T-helper 2 cell treated with Interferon-gamma antibody and Interleukin-4, amounts not matched to agents 5 μg/mL and 100 μg/mL, for 36 hours (primary cell): ENCODE measurements at regions not wholly inside any gene's neighbourhood (a gene's known extent, or its start where the extent isn't known, plus 50 kb on each side); places are given as distances from the start of the nearest gene placed in this dataset.

ENCODE experiments used
- DNase-seq: peaks from one replicate; pipeline ENCODE4 v3.0.0; 2021; ENCODE audit warnings: low spot score
- H3K27ac Mint-ChIP-seq: one replicate; pipeline ENCODE4 v1.8.0; 2021; ENCODE audit warnings: mild to moderate bottlenecking, mixed read lengths
- H3K27me3 Mint-ChIP-seq: one replicate; pipeline ENCODE4 v1.8.0; 2021; ENCODE audit warnings: low read depth, mixed read lengths
- H3K36me3 Mint-ChIP-seq: one replicate; pipeline ENCODE4 v1.8.0; 2021; ENCODE audit warnings: low read depth, mixed read lengths
- H3K4me1 Mint-ChIP-seq: one replicate; pipeline ENCODE4 v1.8.0; 2021; ENCODE audit warnings: low read depth, mixed read lengths
- H3K4me3 Mint-ChIP-seq: one replicate; pipeline ENCODE4 v1.8.0; 2022; ENCODE audit warnings: mild to moderate bottlenecking, moderate library complexity, mixed read lengths
- H3K9me3 Mint-ChIP-seq: one replicate; pipeline ENCODE4 v1.8.0; 2021; ENCODE audit warnings: mixed read lengths

DNA sequence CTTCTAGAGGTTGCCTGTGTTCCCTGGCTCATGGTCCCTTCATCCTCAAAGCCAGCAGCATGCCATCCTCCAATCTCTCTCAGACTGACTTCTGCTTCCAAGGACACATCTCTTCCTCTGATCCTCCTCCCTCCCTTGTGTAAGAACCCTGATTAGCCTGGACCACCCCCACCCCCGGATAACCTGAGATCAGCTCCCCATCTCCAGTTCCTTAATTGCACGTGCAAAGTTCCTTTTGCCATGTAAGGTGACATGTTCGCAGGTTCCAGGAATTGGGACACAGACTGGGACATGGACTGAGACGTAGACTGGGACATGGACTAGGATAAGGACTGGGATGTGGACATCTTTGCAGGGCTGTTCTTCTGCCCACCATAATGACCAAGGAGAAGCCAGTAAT, 925.3 kb downstream of the TBC1D22A start:
- no peaks in the 10 kb centered on the region for H3K4me1 Mint-ChIP-seq
- H3K27me3 Mint-ChIP-seq: no peaks in the 10 kb centered on the region
- H3K9me3 Mint-ChIP-seq: peaks cover 12% of the 10 kb centered on the region
- no peak overlapping the region for H3K4me3 Mint-ChIP-seq
- no peak overlapping the region for H3K27ac Mint-ChIP-seq
- H3K36me3 Mint-ChIP-seq: no peaks in the 10 kb centered on the region
- DNase-seq: no peak

- no peaks in the 10 kb centered on the region for H3K27me3 Mint-ChIP-seq
- peaks cover 12% of the 10 kb centered on the region for H3K9me3 Mint-ChIP-seq
- H3K4me1 Mint-ChIP-seq: no peaks in the 10 kb centered on the region
- no peak overlapping the region for H3K4me3 Mint-ChIP-seq
- DNase-seq: no peak
- no peaks in the 10 kb centered on the region for H3K36me3 Mint-ChIP-seq
- no peak overlapping the region for H3K27ac Mint-ChIP-seq
Measured at GRCh38 chr22:47687346-47687655, 924.9 kb downstream of the TBC1D22A start.

DNA sequence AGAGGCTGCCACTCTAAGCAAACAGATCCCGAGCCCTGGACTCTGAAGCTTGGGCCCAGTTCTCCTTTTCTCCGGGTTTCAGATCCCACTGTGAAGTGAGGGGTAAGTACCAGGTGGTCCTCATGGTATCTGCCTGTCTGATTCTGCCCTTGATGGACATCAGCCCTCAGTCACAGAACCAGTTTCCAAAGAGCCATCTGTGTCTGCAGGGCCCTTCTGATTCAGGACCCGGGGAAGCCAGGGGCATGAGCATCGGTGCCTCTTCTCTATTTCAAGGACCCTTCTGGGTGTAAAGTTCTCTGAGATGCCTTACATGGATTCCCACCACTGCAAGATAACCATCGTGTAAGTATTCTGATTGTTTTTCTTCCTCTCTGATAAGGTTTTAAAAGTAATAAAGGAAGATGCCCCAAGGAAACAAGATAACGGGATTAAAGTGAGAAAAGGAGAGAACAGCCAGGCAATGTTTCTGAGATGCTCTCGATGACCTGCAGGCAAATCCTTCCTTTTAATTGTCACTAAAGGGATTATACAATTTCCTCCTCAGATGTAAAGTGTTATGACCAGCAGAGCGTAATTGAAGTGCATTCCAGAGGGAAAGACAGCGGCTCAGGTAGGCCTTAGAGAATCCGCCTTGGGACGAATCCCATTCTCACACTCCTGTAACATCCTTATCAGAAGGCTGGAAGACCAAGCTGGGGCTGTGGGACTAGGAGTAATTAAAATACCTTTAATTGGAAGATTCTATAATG, 924.3 kb downstream of the TBC1D22A start:
- no peaks in the 10 kb centered on the region for H3K27me3 Mint-ChIP-seq
- H3K27ac Mint-ChIP-seq: no peak overlapping the region
- peaks cover 12% of the 10 kb centered on the region for H3K9me3 Mint-ChIP-seq
- H3K4me3 Mint-ChIP-seq: no peak overlapping the region
- no peaks in the 10 kb centered on the region for H3K4me1 Mint-ChIP-seq
- DNase-seq: no peak
- no peaks in the 10 kb centered on the region for H3K36me3 Mint-ChIP-seq

- H3K36me3 Mint-ChIP-seq: no peaks in the 10 kb centered on the region
- no peak for DNase-seq
- no peaks in the 10 kb centered on the region for H3K27me3 Mint-ChIP-seq
- H3K4me1 Mint-ChIP-seq: no peaks in the 10 kb centered on the region
- no peak overlapping the region for H3K27ac Mint-ChIP-seq
- H3K9me3 Mint-ChIP-seq: peaks cover 27% of the 10 kb centered on the region
- no peak overlapping the region for H3K4me3 Mint-ChIP-seq
Measured at GRCh38 chr22:47681411-47682165, 919.1 kb downstream of the TBC1D22A start.

GRCh38 chr22:47678636-47679287, 916.3 kb downstream of the TBC1D22A start:
- H3K9me3 Mint-ChIP-seq: peaks cover 18% of the 10 kb centered on the region

GRCh38 chr22:47678048-47678447, 915.6 kb downstream of the TBC1D22A start:
- Mint-ChIP-seq H3K4me3 (no peak overlapping the region), H3K4me1 (no peaks in the 10 kb centered on the region), H3K27me3 (no peaks in the 10 kb centered on the region), H3K27ac (no peak overlapping the region), H3K36me3 (no peaks in the 10 kb centered on the region), H3K9me3 (peaks cover 15% of the 10 kb centered on the region)
- DNase-seq: no peak

More at GRCh38 chr22:47678636-47679287, 916.3 kb downstream of the TBC1D22A start:
- no peaks in the 10 kb centered on the region for H3K4me1 Mint-ChIP-seq
- H3K36me3 Mint-ChIP-seq: no peaks in the 10 kb centered on the region
- no peak for DNase-seq
- H3K27me3 Mint-ChIP-seq: no peaks in the 10 kb centered on the region
- no peak overlapping the region for H3K4me3 Mint-ChIP-seq
- H3K27ac Mint-ChIP-seq: no peak overlapping the region

- Mint-ChIP-seq H3K36me3 (no peaks in the 10 kb centered on the region), H3K27ac (no peak overlapping the region), H3K4me3 (no peak overlapping the region), H3K27me3 (no peaks in the 10 kb centered on the region), H3K4me1 (no peaks in the 10 kb centered on the region), H3K9me3 (peaks cover 15% of the 10 kb centered on the region)
- no peak for DNase-seq
Measured at GRCh38 chr22:47676685-47677084, 914.2 kb downstream of the TBC1D22A start.

DNA sequence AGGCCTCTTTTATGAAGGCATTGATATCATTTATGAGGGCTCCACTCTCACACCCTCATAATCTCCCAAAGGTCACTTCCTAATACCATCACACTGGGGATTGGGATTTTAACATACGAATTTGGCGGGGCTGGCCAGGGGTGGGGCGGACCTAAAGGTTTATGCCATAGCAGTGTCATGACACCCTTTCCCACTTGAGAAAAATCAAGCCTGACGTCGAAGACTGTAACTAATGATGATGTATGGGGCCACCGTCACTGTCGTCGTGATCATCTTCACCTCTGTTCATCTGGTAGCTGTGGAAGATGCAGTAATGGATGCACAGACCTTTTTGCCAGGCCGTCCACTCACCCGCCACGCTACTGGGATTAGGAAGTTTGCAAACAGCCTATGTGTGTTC, 912.1 kb downstream of the TBC1D22A start:
- Mint-ChIP-seq H3K4me1 (no peaks in the 10 kb centered on the region), H3K27ac (no peak overlapping the region), H3K27me3 (no peaks in the 10 kb centered on the region), H3K9me3 (peaks cover 20% of the 10 kb centered on the region), H3K36me3 (no peaks in the 10 kb centered on the region), H3K4me3 (no peak overlapping the region)
- DNase-seq: no peak

DNA sequence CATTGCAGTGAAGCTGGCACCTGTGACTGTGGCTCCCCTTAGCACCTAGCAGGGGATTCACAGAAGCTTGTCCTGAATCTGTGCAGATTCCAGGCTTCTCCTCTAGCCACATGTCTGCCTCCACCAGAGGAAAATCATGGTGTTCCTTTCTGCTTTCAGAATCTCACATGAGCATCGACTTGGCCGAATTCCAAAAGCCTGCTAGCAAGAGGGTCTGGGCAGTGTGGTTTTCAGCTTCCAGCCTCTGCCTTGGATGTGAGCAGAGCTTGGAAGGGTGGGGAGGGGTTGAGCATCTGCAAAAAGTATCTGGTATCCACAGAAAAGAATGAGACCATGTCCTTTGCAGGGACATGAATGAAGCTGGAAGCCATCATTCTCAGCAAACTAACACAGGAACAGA, 911.1 kb downstream of the TBC1D22A start:
- H3K36me3 Mint-ChIP-seq: no peaks in the 10 kb centered on the region
- no peak overlapping the region for H3K4me3 Mint-ChIP-seq
- no peaks in the 10 kb centered on the region for H3K4me1 Mint-ChIP-seq
- DNase-seq: no peak
- H3K27me3 Mint-ChIP-seq: no peaks in the 10 kb centered on the region
- peaks cover 17% of the 10 kb centered on the region for H3K9me3 Mint-ChIP-seq
- H3K27ac Mint-ChIP-seq: no peak overlapping the region

GRCh38 chr22:47672526-47672925, 910.1 kb downstream of the TBC1D22A start:
- no peak for DNase-seq
- H3K4me1 Mint-ChIP-seq: no peaks in the 10 kb centered on the region
- peaks cover 17% of the 10 kb centered on the region for H3K9me3 Mint-ChIP-seq
- no peaks in the 10 kb centered on the region for H3K27me3 Mint-ChIP-seq
- H3K27ac Mint-ChIP-seq: no peak overlapping the region
- H3K4me3 Mint-ChIP-seq: no peak overlapping the region
- no peaks in the 10 kb centered on the region for H3K36me3 Mint-ChIP-seq

DNA sequence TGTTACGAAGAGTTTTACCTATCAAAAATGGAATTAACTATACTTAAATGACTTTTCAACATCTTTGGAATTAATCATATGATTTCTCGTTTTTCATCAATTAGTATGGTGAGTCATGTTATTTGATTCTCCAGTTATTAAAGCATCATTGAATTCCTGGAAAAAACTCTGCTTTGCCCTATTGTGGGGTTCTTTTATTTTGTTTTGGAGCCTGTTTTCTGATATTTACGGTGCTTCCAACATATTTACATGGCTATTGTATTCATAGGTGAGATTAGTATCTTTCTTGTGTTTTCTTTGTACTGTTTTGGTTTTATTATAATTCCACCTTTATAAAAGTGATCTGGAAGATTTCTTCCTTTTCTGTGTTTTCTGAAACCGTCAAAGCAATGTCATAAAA, 902.7 kb downstream of the TBC1D22A start:
- H3K36me3 Mint-ChIP-seq: no peaks in the 10 kb centered on the region
- H3K27ac Mint-ChIP-seq: no peak overlapping the region
- H3K27me3 Mint-ChIP-seq: no peaks in the 10 kb centered on the region
- H3K4me1 Mint-ChIP-seq: no peaks in the 10 kb centered on the region
- no peak for DNase-seq
- H3K4me3 Mint-ChIP-seq: no peak overlapping the region
- peaks cover 38% of the 10 kb centered on the region for H3K9me3 Mint-ChIP-seq

GRCh38 chr22:47663615-47664605, 901.5 kb downstream of the TBC1D22A start:
- Mint-ChIP-seq H3K27ac (no peak overlapping the region), H3K27me3 (no peaks in the 10 kb centered on the region), H3K4me1 (no peaks in the 10 kb centered on the region), H3K9me3 (peaks cover 31% of the 10 kb centered on the region), H3K36me3 (no peaks in the 10 kb centered on the region), H3K4me3 (no peak overlapping the region)
- DNase-seq: no peak

DNA sequence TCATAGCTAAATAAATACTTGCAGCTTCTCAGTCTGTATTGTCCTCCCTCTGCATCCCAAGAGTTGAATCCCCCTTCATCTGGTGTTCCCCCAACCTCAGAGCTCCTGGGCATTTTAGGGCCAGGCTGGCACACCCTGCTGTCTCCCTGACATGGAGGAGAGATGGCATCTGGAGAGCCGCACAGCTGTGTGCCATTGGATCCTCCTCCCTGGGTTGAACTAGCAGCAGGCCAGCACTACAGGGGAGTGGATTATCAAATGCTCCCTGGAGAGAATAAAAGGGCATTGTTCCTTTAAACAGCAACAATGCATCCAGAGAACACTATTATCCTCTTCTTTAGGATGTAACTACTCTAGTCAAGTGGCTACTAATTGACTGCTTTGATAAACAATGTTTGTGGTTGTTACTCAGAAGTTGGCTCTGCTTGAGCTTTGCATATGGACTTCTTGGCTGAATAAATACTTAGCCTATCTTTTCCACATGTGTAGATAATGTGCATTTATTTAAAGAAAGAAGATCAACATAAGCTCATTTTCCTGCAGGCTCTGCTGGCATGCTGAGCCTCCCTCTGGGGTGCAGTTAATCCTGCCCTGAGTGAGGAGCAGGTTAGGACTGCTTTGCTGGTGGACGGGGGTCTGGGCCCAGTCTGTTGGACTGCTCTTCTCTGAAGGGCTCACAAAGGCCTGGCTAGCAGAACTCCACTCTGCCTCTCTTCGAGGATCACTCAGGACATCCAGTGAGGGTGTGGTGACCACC, 897.2 kb downstream of the TBC1D22A start:
- no peaks in the 10 kb centered on the region for H3K4me1 Mint-ChIP-seq
- H3K4me3 Mint-ChIP-seq: no peak overlapping the region
- H3K27ac Mint-ChIP-seq: no peak overlapping the region
- H3K27me3 Mint-ChIP-seq: no peaks in the 10 kb centered on the region
- no peaks in the 10 kb centered on the region for H3K36me3 Mint-ChIP-seq
- no peak for DNase-seq
- peaks cover 13% of the 10 kb centered on the region for H3K9me3 Mint-ChIP-seq
